H9 (cell line): ENCODE measurements at regions not wholly inside any gene's neighbourhood (a gene's known extent, or its start where the extent isn't known, plus 50 kb on each side); places are given as distances from the start of the nearest gene placed in this dataset.

Source experiments
- DNase-seq: peaks from one replicate; pipeline ENCODE4 v3.0.0-alpha.2; 2017
- H2AFZ ChIP-seq: one replicate; pipeline ENCODE4 v1.6.1; 2013; ENCODE audit warnings: mild to moderate bottlenecking, low read length, control low read depth, moderate library complexity
- H2AK5ac ChIP-seq: 2 replicates; pipeline ENCODE4 v1.6.1; 2013; ENCODE audit warnings: low read length, control low read depth, mixed read lengths; ENCODE audit not compliant: insufficient read length
- H2BK120ac ChIP-seq: one replicate; pipeline ENCODE4 v1.6.1; 2013; ENCODE audit warnings: low read depth, mild to moderate bottlenecking, low read length, control low read depth, inconsistent platforms; ENCODE audit not compliant: poor library complexity, severe bottlenecking
- H2BK12ac ChIP-seq: 2 replicates; pipeline ENCODE4 v1.6.1; 2013; ENCODE audit warnings: low read length, control low read depth, mixed read lengths, low read depth; ENCODE audit not compliant: insufficient read length
- H2BK15ac ChIP-seq: 2 replicates; pipeline ENCODE4 v1.6.1; 2013; ENCODE audit warnings: low read depth, low read length, control low read depth
- H2BK20ac ChIP-seq: one replicate; pipeline ENCODE4 v1.6.1; 2013; ENCODE audit warnings: low read depth, mild to moderate bottlenecking, low read length, control low read depth, inconsistent platforms; ENCODE audit not compliant: poor library complexity, severe bottlenecking
- H2BK5ac ChIP-seq: 2 replicates; pipeline ENCODE4 v1.6.1; 2013; ENCODE audit warnings: low read length, control low read depth, mixed read lengths; ENCODE audit not compliant: insufficient read length
- H3K14ac ChIP-seq: 2 replicates; pipeline ENCODE4 v1.6.1; 2013; ENCODE audit warnings: low read length, control low read depth; ENCODE audit not compliant: insufficient read depth
- H3K18ac ChIP-seq: 2 replicates; pipeline ENCODE4 v1.6.1; 2013; ENCODE audit warnings: low read depth, mild to moderate bottlenecking, mixed read lengths, low read length, control low read depth; ENCODE audit not compliant: insufficient read length
- H3K23ac ChIP-seq: 2 replicates; pipeline ENCODE4 v1.6.1; 2013; ENCODE audit warnings: low read length, control low read depth, mixed read lengths, low read depth; ENCODE audit not compliant: insufficient read length
- H3K23me2 ChIP-seq: 2 replicates; pipeline ENCODE4 v1.6.1; 2013; ENCODE audit warnings: low read depth, mild to moderate bottlenecking, mixed read lengths, low read length, control low read depth; ENCODE audit not compliant: insufficient read length, poor library complexity, severe bottlenecking
- H3K27ac ChIP-seq: 2 replicates; pipeline ENCODE4 v1.5.1; 2013; ENCODE audit warnings: low read length, control low read depth, mixed read lengths, low read depth; ENCODE audit not compliant: insufficient read length
- H3K27me3 ChIP-seq: 2 replicates; pipeline ENCODE4 v1.6.1; 2013; ENCODE audit warnings: low read length, control low read depth, inconsistent platforms; ENCODE audit not compliant: insufficient read depth
- H3K4ac ChIP-seq: 2 replicates; pipeline ENCODE4 v1.6.1; 2013; ENCODE audit warnings: low read depth, mild to moderate bottlenecking, control low read depth, inconsistent platforms, low read length, moderate library complexity
- H3K4me1 ChIP-seq: 2 replicates; pipeline ENCODE4 v1.6.1; 2013; ENCODE audit warnings: low read length, control low read depth, inconsistent platforms; ENCODE audit not compliant: insufficient read depth
- H3K4me2 ChIP-seq: 2 replicates; pipeline ENCODE4 v1.6.1; 2013; ENCODE audit warnings: low read length, control low read depth, mixed read lengths; ENCODE audit not compliant: insufficient read length, insufficient read depth
- H3K56ac ChIP-seq: 2 replicates; pipeline ENCODE4 v1.6.1; 2013; ENCODE audit warnings: low read depth, mild to moderate bottlenecking, mixed read lengths, low read length, control low read depth; ENCODE audit not compliant: insufficient read length
- H3K79me1 ChIP-seq: 2 replicates; pipeline ENCODE4 v1.6.1; 2013; ENCODE audit warnings: low read depth, mild to moderate bottlenecking, moderate library complexity, low read length, control low read depth, inconsistent platforms; ENCODE audit not compliant: insufficient read depth, poor library complexity, severe bottlenecking
- H3K79me2 ChIP-seq: 2 replicates; pipeline ENCODE4 v1.6.1; 2013; ENCODE audit warnings: low read length, control low read depth, inconsistent platforms; ENCODE audit not compliant: insufficient read depth
- H3K9ac ChIP-seq: 2 replicates; pipeline ENCODE4 v1.6.1; 2013; ENCODE audit warnings: low read length, control low read depth, mixed read lengths; ENCODE audit not compliant: insufficient read length; ENCODE audit errors: extremely low read depth
- H3K9me3 ChIP-seq: one replicate; pipeline ENCODE4 v1.6.1; 2013; ENCODE audit warnings: low read depth, low read length, inconsistent platforms; ENCODE audit not compliant: control insufficient read depth
- H3T11ph ChIP-seq: one replicate; pipeline ENCODE4 v1.6.1; 2013; ENCODE audit warnings: mild to moderate bottlenecking, low read length, control low read depth, inconsistent platforms
- H4K20me1 ChIP-seq: one replicate; pipeline ENCODE4 v1.6.1; 2013; ENCODE audit not compliant: control insufficient read depth, insufficient read length, insufficient read depth
- H4K5ac ChIP-seq: 2 replicates; pipeline ENCODE4 v1.6.1; 2013; ENCODE audit warnings: low read depth, mild to moderate bottlenecking, mixed read lengths, low read length, control low read depth; ENCODE audit not compliant: insufficient read length
- H4K8ac ChIP-seq: replicated peaks from 2 replicates; pipeline ENCODE4 v1.6.1; 2013; ENCODE audit warnings: low read length, control low read depth, mixed read lengths, low read depth; ENCODE audit not compliant: insufficient read length
- H4K91ac ChIP-seq: 2 replicates; pipeline ENCODE4 v1.6.1; 2013; ENCODE audit warnings: low read depth, mild to moderate bottlenecking, moderate library complexity, mixed read lengths, low read length, control low read depth; ENCODE audit not compliant: insufficient read length
- H3K27ac Mint-ChIP-seq, 3 experiments: 2 replicates in 2 of 3; 3 replicates in 1 of 3; pipeline ENCODE4 v1.8.0; 2020 to 2021; ENCODE audit warnings: mixed read lengths in 3 of 3, mild to moderate bottlenecking in 1 of 3, moderate library complexity in 1 of 3
- H3K27me3 Mint-ChIP-seq: 2 replicates; pipeline ENCODE4 v1.8.0; 2021; ENCODE audit warnings: low read depth, mild to moderate bottlenecking, moderate library complexity, mixed read lengths
- H3K36me3 Mint-ChIP-seq, 3 experiments: 2 replicates in 2 of 3; 3 replicates in 1 of 3; pipeline ENCODE4 v1.8.0; 2020 to 2021; ENCODE audit warnings: low read depth in 3 of 3, mixed read lengths in 3 of 3; ENCODE audit not compliant: insufficient read depth in 1 of 3
- H3K4me1 Mint-ChIP-seq, 2 experiments: 2 replicates each; pipeline ENCODE4 v1.8.0; 2020; ENCODE audit warnings: mixed read lengths in 2 of 2
- H3K4me3 Mint-ChIP-seq, 2 experiments: 2 replicates in 1 of 2; 3 replicates in 1 of 2; pipeline ENCODE4 v1.8.0; 2020 to 2021; ENCODE audit warnings: mild to moderate bottlenecking in 2 of 2, mixed read lengths in 2 of 2, moderate library complexity in 1 of 2
- H3K9me3 Mint-ChIP-seq, 2 experiments: 2 replicates in 1 of 2; 3 replicates in 1 of 2; pipeline ENCODE4 v1.8.0; 2020; ENCODE audit warnings: mild to moderate bottlenecking in 2 of 2, mixed read lengths in 2 of 2, moderate library complexity in 1 of 2
- CTCF ChIP-seq: fragments of 200-600 bp; sonication (generic); conservative IDR thresholded peaks from 3 replicates; pipeline ENCODE4 v1.8.0; 2021; ENCODE audit warnings: antibody characterized with exemption, mild to moderate bottlenecking
- WGBS: extraction: QIAGEN DNeasy Blood & Tissue Kit; methylation state at CpG from one replicate; pipeline ENCODE4 v1.1.7; 2013; ENCODE audit warnings: missing lambda C conversion rate, low lambda C conversion rate, mixed read lengths; ENCODE audit not compliant: insufficient read length; ENCODE audit errors: extremely low coverage; 5-methylcytosine and 5-hydroxymethylcytosine counted together

- Histone ChIP-seq H3K9ac (no peak overlapping the region), H3K23ac (no peak overlapping the region), H4K91ac (no peak overlapping the region), H3K79me2 (no peaks in the 10 kb centered on the region), H2BK12ac (no peak overlapping the region), H2AFZ (no peak overlapping the region), H2BK15ac (no peak overlapping the region), H3K18ac (no peak overlapping the region), H3K23me2 (no peaks in the 10 kb centered on the region), H3K56ac (no peak overlapping the region), H4K20me1 (no peaks in the 10 kb centered on the region), H2BK5ac (no peak overlapping the region), H3K4me2 (no peak overlapping the region), H3K14ac (no peak overlapping the region), H3K4ac (no peak overlapping the region), H2AK5ac (no peak overlapping the region), H4K5ac (no peak overlapping the region), H2BK20ac (no peak overlapping the region), H3K4me1 (no peaks in the 10 kb centered on the region), H3T11ph (no peak overlapping the region), H3K79me1 (no peaks in the 10 kb centered on the region), H3K27ac (no peak overlapping the region), H3K9me3 (no peaks in the 10 kb centered on the region), H2BK120ac (no peak overlapping the region), H3K27me3 (no peaks in the 10 kb centered on the region), H4K8ac (no peak overlapping the region)
- no peak for DNase-seq
- TF ChIP-seq CTCF, result no peak
- Mint-ChIP-seq H3K27ac (no peak overlapping the region), H3K4me1 (no peaks in the 10 kb centered on the region), H3K27me3 (no peaks in the 10 kb centered on the region), H3K9me3 (peaks cover 0 to 3% of the 10 kb centered on the region in 2 experiments; a peak in 2 of 5 replicates), H3K36me3 (0 out of 7 replicates have a peak, but pooled peaks cover 0 to 5% (median 0%) of the 10 kb centered on the region in 3 experiments), H3K4me3 (no peak overlapping the region)
- no CpG with 5 or more reads among the region's 1 CpG for WGBS
Observed at GRCh38 chr13:89554801-89555200, 1792.7 kb upstream of the MIR17HG start.
